Activated naive CD4-positive, alpha-beta T cell treated with anti-CD3 and anti-CD28 coated beads, Interleukin-2, amount 10 ng/mL, durations not matched to agents 7 days and 5 days (primary cell): ENCODE measurements at regions not wholly inside any gene's neighbourhood (a gene's known extent, or its start where the extent isn't known, plus 50 kb on each side); places are given as distances from the start of the nearest gene placed in this dataset.

Source experiments
- CTCF ChIA-PET: fragments of 350-600 bp; sonication (Branson Sonifier 250); formaldehyde crosslinking; loops from one replicate; lab custom pipeline; 2021; ENCODE audit warnings: antibody characterized with exemption; lab: Charles Lee
- DNase-seq: peaks from one replicate; pipeline ENCODE4 v3.0.0-alpha.2; 2020
- H3K27ac Mint-ChIP-seq: one replicate; pipeline ENCODE4 v1.8.0; 2021; ENCODE audit warnings: mild to moderate bottlenecking, moderate library complexity, mixed read lengths
- H3K27me3 Mint-ChIP-seq: one replicate; pipeline ENCODE4 v1.8.0; 2021; ENCODE audit warnings: mild to moderate bottlenecking, mixed read lengths
- H3K36me3 Mint-ChIP-seq: one replicate; pipeline ENCODE4 v1.8.0; 2021; ENCODE audit warnings: mixed read lengths
- H3K4me1 Mint-ChIP-seq: one replicate; pipeline ENCODE4 v1.8.0; 2021; ENCODE audit warnings: mixed read lengths
- H3K4me3 Mint-ChIP-seq: one replicate; pipeline ENCODE4 v1.8.0; 2021; ENCODE audit warnings: mild to moderate bottlenecking, moderate library complexity, mixed read lengths
- H3K9me3 Mint-ChIP-seq: one replicate; pipeline ENCODE4 v1.8.0; 2021; ENCODE audit warnings: mixed read lengths

- CTCF ChIA-PET: no interaction called here
- Mint-ChIP-seq H3K27me3 (peaks cover 16% of the 10 kb centered on the region), H3K36me3 (no peaks in the 10 kb centered on the region), H3K4me3 (no peak overlapping the region), H3K9me3 (no peaks in the 10 kb centered on the region), H3K4me1 (peaks cover 3% of the 10 kb centered on the region), H3K27ac (no peak overlapping the region)
- no peak for DNase-seq
These were observed 139.3 kb downstream of the TTLL2 start for GRCh38 chr6:167464177-167464576.

GRCh38 chr6:167465482-167465881 is 140.6 kb downstream of the TTLL2 start:
- DNase-seq: no peak
- no peaks in the 10 kb centered on the region for H3K9me3 Mint-ChIP-seq
- no peak overlapping the region for H3K27ac Mint-ChIP-seq

GRCh38 chr6:167467282-167467681 is 142.4 kb downstream of the TTLL2 start:
- H3K4me3 Mint-ChIP-seq: no peak overlapping the region
- DNase-seq: no peak
- no peaks in the 10 kb centered on the region for H3K9me3 Mint-ChIP-seq
- no peaks in the 10 kb centered on the region for H3K36me3 Mint-ChIP-seq
- peaks cover 4% of the 10 kb centered on the region for H3K4me1 Mint-ChIP-seq
- CTCF ChIA-PET: no interaction called here
- H3K27me3 Mint-ChIP-seq: peaks cover 5% of the 10 kb centered on the region
- H3K27ac Mint-ChIP-seq: no peak overlapping the region

More at GRCh38 chr6:167465482-167465881, 140.6 kb downstream of the TTLL2 start:
- Mint-ChIP-seq H3K27me3 (peaks cover 16% of the 10 kb centered on the region), H3K4me1 (peaks cover 4% of the 10 kb centered on the region), H3K4me3 (no peak overlapping the region), H3K36me3 (no peaks in the 10 kb centered on the region)
- CTCF ChIA-PET: no interaction called here

- Mint-ChIP-seq H3K27ac (no peak overlapping the region), H3K27me3 (peaks cover 5% of the 10 kb centered on the region), H3K36me3 (no peaks in the 10 kb centered on the region), H3K9me3 (no peaks in the 10 kb centered on the region), H3K4me3 (no peak overlapping the region), H3K4me1 (peaks cover 4% of the 10 kb centered on the region)
- CTCF ChIA-PET: no interaction called here
- no peak for DNase-seq
These were observed 143.0 kb downstream of the TTLL2 start for GRCh38 chr6:167467793-167468431.

- Mint-ChIP-seq H3K4me1 (peaks cover 4% of the 10 kb centered on the region), H3K9me3 (no peaks in the 10 kb centered on the region), H3K36me3 (no peaks in the 10 kb centered on the region), H3K4me3 (no peak overlapping the region), H3K27ac (no peak overlapping the region), H3K27me3 (peaks cover 5% of the 10 kb centered on the region)
- no peak for DNase-seq
- CTCF ChIA-PET: no interaction called here
These were observed 144.2 kb downstream of the TTLL2 start for GRCh38 chr6:167469101-167469500.

- DNase-seq: no peak
- peaks cover 5% of the 10 kb centered on the region for H3K27me3 Mint-ChIP-seq
- H3K9me3 Mint-ChIP-seq: no peaks in the 10 kb centered on the region
- no peak overlapping the region for H3K4me3 Mint-ChIP-seq
- H3K4me1 Mint-ChIP-seq: peaks cover 4% of the 10 kb centered on the region
- CTCF ChIA-PET: no interaction called here
- no peaks in the 10 kb centered on the region for H3K36me3 Mint-ChIP-seq
- H3K27ac Mint-ChIP-seq: no peak overlapping the region
These were observed 144.8 kb downstream of the TTLL2 start for GRCh38 chr6:167469672-167470071.

- Mint-ChIP-seq H3K36me3 (no peaks in the 10 kb centered on the region), H3K9me3 (no peaks in the 10 kb centered on the region), H3K27me3 (peaks cover 5% of the 10 kb centered on the region), H3K27ac (no peak overlapping the region), H3K4me3 (no peak overlapping the region), H3K4me1 (peaks cover 4% of the 10 kb centered on the region)
- DNase-seq: no peak
- CTCF ChIA-PET: no interaction called here
These were observed 145.4 kb downstream of the TTLL2 start for GRCh38 chr6:167470101-167470835.

- DNase-seq: no peak
- no peaks in the 10 kb centered on the region for H3K9me3 Mint-ChIP-seq
- H3K4me3 Mint-ChIP-seq: no peak overlapping the region
- peaks cover 4% of the 10 kb centered on the region for H3K4me1 Mint-ChIP-seq
- no peaks in the 10 kb centered on the region for H3K36me3 Mint-ChIP-seq
- CTCF ChIA-PET: no interaction called here
- no peak overlapping the region for H3K27ac Mint-ChIP-seq
- peaks cover 5% of the 10 kb centered on the region for H3K27me3 Mint-ChIP-seq
These were observed 146.1 kb downstream of the TTLL2 start for GRCh38 chr6:167470836-167471547.

GRCh38 chr6:167471548-167471930 is 146.7 kb downstream of the TTLL2 start:
- Mint-ChIP-seq H3K27ac (no peak overlapping the region), H3K4me3 (no peak overlapping the region), H3K9me3 (no peaks in the 10 kb centered on the region), H3K36me3 (no peaks in the 10 kb centered on the region), H3K27me3 (peaks cover 5% of the 10 kb centered on the region), H3K4me1 (peaks cover 4% of the 10 kb centered on the region)
- CTCF ChIA-PET: no interaction called here
- no peak for DNase-seq

- H3K27me3 Mint-ChIP-seq: peaks cover 5% of the 10 kb centered on the region
- H3K36me3 Mint-ChIP-seq: no peaks in the 10 kb centered on the region
- no peaks in the 10 kb centered on the region for H3K9me3 Mint-ChIP-seq
- CTCF ChIA-PET: no interaction called here
- H3K27ac Mint-ChIP-seq: no peak overlapping the region
- DNase-seq: no peak
- peaks cover 4% of the 10 kb centered on the region for H3K4me1 Mint-ChIP-seq
- H3K4me3 Mint-ChIP-seq: no peak overlapping the region
These were observed 147.3 kb downstream of the TTLL2 start for GRCh38 chr6:167472148-167472547.

GRCh38 chr6:167472880-167473279 is 148.0 kb downstream of the TTLL2 start:
- no peak overlapping the region for H3K4me3 Mint-ChIP-seq
- peaks cover 3% of the 10 kb centered on the region for H3K27me3 Mint-ChIP-seq
- H3K4me1 Mint-ChIP-seq: peaks cover 4% of the 10 kb centered on the region
- H3K9me3 Mint-ChIP-seq: no peaks in the 10 kb centered on the region
- DNase-seq: no peak
- no peak overlapping the region for H3K27ac Mint-ChIP-seq
- H3K36me3 Mint-ChIP-seq: no peaks in the 10 kb centered on the region
- CTCF ChIA-PET: no interaction called here

GRCh38 chr6:167474171-167474570 is 149.3 kb downstream of the TTLL2 start:
- H3K9me3 Mint-ChIP-seq: no peaks in the 10 kb centered on the region
- H3K27ac Mint-ChIP-seq: no peak overlapping the region
- H3K4me3 Mint-ChIP-seq: no peak overlapping the region
- CTCF ChIA-PET: no interaction called here
- H3K27me3 Mint-ChIP-seq: no peaks in the 10 kb centered on the region
- H3K4me1 Mint-ChIP-seq: peaks cover 1% of the 10 kb centered on the region
- DNase-seq: no peak
- no peaks in the 10 kb centered on the region for H3K36me3 Mint-ChIP-seq

GRCh38 chr6:167474725-167475124 is 149.8 kb downstream of the TTLL2 start:
- CTCF ChIA-PET: no interaction called here
- peaks cover 3% of the 10 kb centered on the region for H3K27me3 Mint-ChIP-seq
- H3K4me1 Mint-ChIP-seq: no peaks in the 10 kb centered on the region
- no peaks in the 10 kb centered on the region for H3K36me3 Mint-ChIP-seq
- no peaks in the 10 kb centered on the region for H3K9me3 Mint-ChIP-seq
- no peak for DNase-seq
- H3K27ac Mint-ChIP-seq: no peak overlapping the region
- no peak overlapping the region for H3K4me3 Mint-ChIP-seq

- no peak for DNase-seq
- no peaks in the 10 kb centered on the region for H3K36me3 Mint-ChIP-seq
- H3K4me3 Mint-ChIP-seq: no peak overlapping the region
- peaks cover 11% of the 10 kb centered on the region for H3K27me3 Mint-ChIP-seq
- CTCF ChIA-PET: no interaction called here
- no peak overlapping the region for H3K27ac Mint-ChIP-seq
- H3K9me3 Mint-ChIP-seq: no peaks in the 10 kb centered on the region
- no peaks in the 10 kb centered on the region for H3K4me1 Mint-ChIP-seq
These were observed 151.1 kb downstream of the TTLL2 start for GRCh38 chr6:167475947-167476346.
